ENCODE measurements at regions not wholly inside any gene's neighbourhood (a gene's known extent, or its start where the extent isn't known, plus 50 kb on each side); places are given as distances from the start of the nearest gene placed in this dataset.
"Not testable (repeated sequence)": the region's sequence is repeated elsewhere in the genome, so short reads cannot be mapped to it uniquely, and the experiment has no call there.

- no peak for DNase-seq (ENCODE audit: low spot score)
These were observed 1328.6 kb downstream of the UQCRFS1 start for GRCh38 chr19:27884376-27884775.

GRCh38 chr19:27881213-27881612 lies 1331.7 kb downstream of the UQCRFS1 start:
- no peak for DNase-seq (ENCODE audit: low spot score)

GRCh38 chr19:27876976-27877512 lies 1335.9 kb downstream of the UQCRFS1 start:
- DNase-seq (ENCODE audit: low spot score) = no peak

GRCh38 chr19:27876489-27876888 lies 1336.5 kb downstream of the UQCRFS1 start:
- DNase-seq (ENCODE audit: low spot score) = no peak

GRCh38 chr19:27872370-27872769 lies 1340.6 kb downstream of the UQCRFS1 start:
- DNase-seq (ENCODE audit: low spot score) = no peak

- no peak for DNase-seq (ENCODE audit: low spot score)
These were observed 1342.7 kb downstream of the UQCRFS1 start for GRCh38 chr19:27870293-27870692.

GRCh38 chr19:27868007-27868406 lies 1344.9 kb downstream of the UQCRFS1 start:
- no peak for DNase-seq (ENCODE audit: low spot score)

- no peak for DNase-seq (ENCODE audit: low spot score)
These were observed 1346.8 kb downstream of the UQCRFS1 start for GRCh38 chr19:27865927-27866777.

GRCh38 chr19:27861411-27861975 lies 1351.5 kb downstream of the UQCRFS1 start:
- no peak for DNase-seq (ENCODE audit: low spot score)

GRCh38 chr19:27860309-27860934 lies 1352.5 kb downstream of the UQCRFS1 start:
- DNase-seq (ENCODE audit: low spot score) = no peak

- no peak for DNase-seq (ENCODE audit: low spot score)
These were observed 1353.3 kb downstream of the UQCRFS1 start for GRCh38 chr19:27859689-27860088.

GRCh38 chr19:27858981-27859581 lies 1353.9 kb downstream of the UQCRFS1 start:
- no peak for DNase-seq (ENCODE audit: low spot score)

GRCh38 chr19:27852931-27853330 lies 1360.0 kb downstream of the UQCRFS1 start:
- not testable (repeated sequence) for DNase-seq (ENCODE audit: low spot score)

- DNase-seq (ENCODE audit: low spot score) = no peak
These were observed 1361.3 kb downstream of the UQCRFS1 start for GRCh38 chr19:27851543-27852060.

GRCh38 chr19:27851002-27851481 lies 1361.9 kb downstream of the UQCRFS1 start:
- no peak for DNase-seq (ENCODE audit: low spot score)

- no peak for DNase-seq (ENCODE audit: low spot score)
These were observed 1366.0 kb downstream of the UQCRFS1 start for GRCh38 chr19:27846944-27847343.

- DNase-seq (ENCODE audit: low spot score) = no peak
These were observed 1368.7 kb downstream of the UQCRFS1 start for GRCh38 chr19:27844261-27844660.

GRCh38 chr19:27843861-27844260 lies 1369.1 kb downstream of the UQCRFS1 start:
- no peak for DNase-seq (ENCODE audit: low spot score)

GRCh38 chr19:27833031-27833430 lies 1379.9 kb downstream of the UQCRFS1 start:
- no peak for DNase-seq (ENCODE audit: low spot score)

- no peak for DNase-seq (ENCODE audit: low spot score)
These were observed 1384.1 kb downstream of the UQCRFS1 start for GRCh38 chr19:27828829-27829228.

- DNase-seq (ENCODE audit: low spot score) = no peak
These were observed 1388.8 kb downstream of the UQCRFS1 start for GRCh38 chr19:27824108-27824507.

GRCh38 chr19:27822336-27822735 lies 1390.6 kb downstream of the UQCRFS1 start:
- DNase-seq (ENCODE audit: low spot score) = no peak

Data from hematopoietic multipotent progenitor cell treated with erythropoietin and hydrocortisone succinate and interleukin-3 and kit ligand, for 17 days (in vitro differentiated cells).